Right lobe of liver (tissue), 4 donors: ENCODE measurements at regions not wholly inside any gene's neighbourhood (a gene's known extent, or its start where the extent isn't known, plus 50 kb on each side); places are given as distances from the start of the nearest gene placed in this dataset.

Experiments used
- CTCF ChIP-seq, 4 donors: fragments of 200-600 bp in 3 of 4; fragments of 450-650 bp in 1 of 4; IDR thresholded peaks; one replicate each; pipeline versions ENCODE4 v1.5.1 to v1.8.0; 2016 to 2022; ENCODE audit warnings: antibody characterized with exemption in 4 of 4, mild to moderate bottlenecking in 2 of 4
- POLR2A ChIP-seq: fragments of 450-650 bp; IDR thresholded peaks from one replicate; pipeline ENCODE4 v1.6.1; 2017; ENCODE audit warnings: antibody characterized with exemption, mild to moderate bottlenecking
- donor health status: DM: no; HTN: no; CAD: no.
- donor health status: DM: no; HTN: no; CAD: no.
- donor health status: DM: no; HTN: yes; CAD: no.

- no peak for TF ChIP-seq CTCF (IDR thresholded peaks at IDR 0.05)
- no peak for TF ChIP-seq POLR2A
Observed at GRCh38 chr10:37682617-37683016, 174.8 kb downstream of the ZNF248 start.
